ENCODE measurements at regions not wholly inside any gene's neighbourhood (a gene's known extent, or its start where the extent isn't known, plus 50 kb on each side); places are given as distances from the start of the nearest gene placed in this dataset.

DNA sequence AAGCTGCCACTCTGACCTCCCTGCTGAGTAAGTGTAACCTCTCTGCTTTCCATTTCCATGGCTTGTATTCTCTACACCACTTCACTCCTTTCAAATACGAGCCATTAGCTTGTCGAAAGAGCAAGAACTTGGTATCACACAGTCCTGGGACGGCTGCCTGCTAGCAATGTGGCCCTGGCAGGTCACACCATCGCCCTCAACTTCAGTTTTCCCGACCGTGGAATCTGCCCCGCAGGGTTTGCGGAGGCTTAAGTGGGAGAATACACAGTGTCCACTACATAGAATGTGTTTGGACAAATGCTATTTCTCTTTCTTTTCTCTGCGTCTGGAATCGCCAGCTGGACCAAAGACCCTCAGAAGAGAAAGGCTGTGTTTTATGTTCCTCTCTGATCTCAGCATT is 78.6 kb upstream of the STOX2 start:
- DNase-seq (ENCODE audit: low read depth): no peak
- TF ChIP-seq, protein P1, sequence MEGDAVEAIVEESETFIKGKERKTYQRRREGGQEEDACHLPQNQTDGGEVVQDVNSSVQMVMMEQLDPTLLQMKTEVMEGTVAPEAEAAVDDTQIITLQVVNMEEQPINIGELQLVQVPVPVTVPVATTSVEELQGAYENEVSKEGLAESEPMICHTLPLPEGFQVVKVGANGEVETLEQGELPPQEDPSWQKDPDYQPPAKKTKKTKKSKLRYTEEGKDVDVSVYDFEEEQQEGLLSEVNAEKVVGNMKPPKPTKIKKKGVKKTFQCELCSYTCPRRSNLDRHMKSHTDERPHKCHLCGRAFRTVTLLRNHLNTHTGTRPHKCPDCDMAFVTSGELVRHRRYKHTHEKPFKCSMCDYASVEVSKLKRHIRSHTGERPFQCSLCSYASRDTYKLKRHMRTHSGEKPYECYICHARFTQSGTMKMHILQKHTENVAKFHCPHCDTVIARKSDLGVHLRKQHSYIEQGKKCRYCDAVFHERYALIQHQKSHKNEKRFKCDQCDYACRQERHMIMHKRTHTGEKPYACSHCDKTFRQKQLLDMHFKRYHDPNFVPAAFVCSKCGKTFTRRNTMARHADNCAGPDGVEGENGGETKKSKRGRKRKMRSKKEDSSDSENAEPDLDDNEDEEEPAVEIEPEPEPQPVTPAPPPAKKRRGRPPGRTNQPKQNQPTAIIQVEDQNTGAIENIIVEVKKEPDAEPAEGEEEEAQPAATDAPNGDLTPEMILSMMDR (conservative IDR thresholded peaks at IDR 0.05; ENCODE audit: low read length): no peak
- H3K4me3 ChIP-seq (ENCODE audit: low read length): no peak overlapping the region

GRCh38 chr4:183828125-183828524 is 77.0 kb upstream of the STOX2 start:
- TF ChIP-seq, protein P1 (conservative IDR thresholded peaks at IDR 0.05; ENCODE audit: low read length): no peak
- DNase-seq (ENCODE audit: low read depth): no peak
- no peak overlapping the region for H3K4me3 ChIP-seq (ENCODE audit: low read length)

DNA sequence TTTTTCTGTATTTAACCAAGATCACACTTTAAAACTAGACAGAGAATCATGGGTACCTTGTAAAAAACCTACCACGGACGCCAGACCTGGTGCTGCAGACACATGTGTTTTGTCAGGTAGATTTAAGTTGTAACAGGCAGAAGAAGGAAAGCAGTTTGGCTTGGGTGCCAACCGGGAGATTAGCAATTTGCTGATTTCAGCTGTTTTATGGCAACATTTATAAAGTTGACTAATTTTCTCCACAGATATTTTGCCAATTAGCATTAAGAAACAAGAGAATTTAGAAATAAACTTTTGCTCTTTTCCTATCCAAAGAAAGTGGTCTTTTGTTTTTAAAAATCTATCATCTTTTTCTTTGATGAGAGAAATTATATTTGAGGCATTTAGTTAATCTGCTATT is 76.3 kb upstream of the STOX2 start:
- DNase-seq (ENCODE audit: low read depth): no peak
- TF ChIP-seq, protein P1 (conservative IDR thresholded peaks at IDR 0.05; ENCODE audit: low read length): no peak
- no peak overlapping the region for H3K4me3 ChIP-seq (ENCODE audit: low read length)

GRCh38 chr4:183830438-183830985 is 74.6 kb upstream of the STOX2 start:
- TF ChIP-seq, protein P1 (conservative IDR thresholded peaks at IDR 0.05; ENCODE audit: low read length): no peak
- no peak overlapping the region for H3K4me3 ChIP-seq (ENCODE audit: low read length)
- no peak for DNase-seq (ENCODE audit: low read depth)

GRCh38 chr4:183831026-183831446 is 74.1 kb upstream of the STOX2 start:
- H3K4me3 ChIP-seq (ENCODE audit: low read length): no peak overlapping the region
- DNase-seq (ENCODE audit: low read depth): no peak
- TF ChIP-seq, protein P1 (conservative IDR thresholded peaks at IDR 0.05; ENCODE audit: low read length): no peak

DNA sequence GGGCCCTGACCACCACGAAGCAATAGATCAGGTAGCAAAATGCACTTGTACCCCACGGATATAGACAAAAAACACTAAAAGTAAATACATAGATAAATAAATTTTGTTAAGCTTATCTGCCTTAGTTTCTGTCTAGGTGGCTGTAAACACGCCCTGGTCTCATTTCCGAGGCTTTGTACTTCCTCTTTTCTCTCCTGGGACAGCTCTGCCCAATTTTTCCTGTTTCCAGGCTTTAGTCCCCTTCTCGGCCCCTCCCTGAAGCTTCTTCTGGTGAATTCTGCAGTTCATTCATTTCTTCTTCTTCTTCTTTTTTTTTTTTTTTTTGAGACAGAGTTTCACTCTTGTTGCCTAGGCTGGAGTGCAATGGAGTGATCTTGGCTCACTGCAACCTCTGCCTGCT is 73.4 kb upstream of the STOX2 start:
- DNase-seq (ENCODE audit: low read depth): no peak
- TF ChIP-seq, protein P1 (conservative IDR thresholded peaks at IDR 0.05; ENCODE audit: low read length): no peak
- no peak overlapping the region for H3K4me3 ChIP-seq (ENCODE audit: low read length)

DNA sequence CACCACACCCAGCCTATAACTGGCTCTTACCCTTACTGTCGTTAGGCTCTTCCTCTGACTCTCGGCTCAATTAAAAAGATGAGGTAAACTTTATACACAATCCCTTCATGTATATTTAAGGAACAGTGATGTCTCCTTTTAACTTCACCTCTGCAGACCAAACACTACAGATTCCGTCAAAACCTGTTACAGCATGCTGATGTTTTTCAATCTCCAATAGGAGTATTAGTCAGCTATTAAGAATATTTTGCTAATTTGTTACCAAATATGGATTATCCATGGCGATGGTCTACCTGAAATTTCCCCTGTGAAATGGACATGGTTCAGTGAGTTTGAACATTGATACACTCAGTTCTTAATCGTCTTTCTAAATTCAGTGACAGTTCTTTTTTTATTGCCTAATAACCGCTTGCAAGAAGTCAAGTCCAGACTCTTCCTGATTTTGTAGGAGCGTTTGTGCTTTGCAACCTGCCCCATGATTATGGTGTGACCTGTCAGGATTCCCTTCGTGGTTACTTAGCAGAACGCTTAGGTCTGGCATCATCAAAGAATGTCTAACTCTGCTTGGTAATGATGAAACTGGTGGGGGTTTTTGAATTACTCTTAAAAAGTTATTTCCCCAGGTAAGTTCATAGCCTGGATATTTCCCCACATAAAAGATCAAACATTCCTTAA is 72.2 kb upstream of the STOX2 start:
- TF ChIP-seq, protein P1 (conservative IDR thresholded peaks at IDR 0.05; ENCODE audit: low read length): no peak
- no peak overlapping the region for H3K4me3 ChIP-seq (ENCODE audit: low read length)
- no peak for DNase-seq (ENCODE audit: low read depth)
